ENCODE measurements at regions not wholly inside any gene's neighbourhood (a gene's known extent, or its start where the extent isn't known, plus 50 kb on each side); places are given as distances from the start of the nearest gene placed in this dataset.

- TF ChIP-seq CTCF (IDR thresholded peaks at IDR 0.05 in 2 of 3, conservative IDR thresholded peaks at IDR 0.05 in 1 of 3; ENCODE audit: borderline replicate concordance in 1 of 3, insufficient read depth in 1 of 3, low read depth in 2 of 3, low read length in 2 of 3), result no peak
- no peak for TF ChIP-seq MAX (IDR thresholded peaks at IDR 0.05)
- TF ChIP-seq YY1 (IDR thresholded peaks at IDR 0.05; ENCODE audit: extremely low read depth, insufficient replicate concordance, low read depth, low read length), result no peak
- TF ChIP-seq CEBPB (IDR thresholded peaks at IDR 0.05; ENCODE audit: low read depth), result no peak
- TF ChIP-seq RAD21 (IDR thresholded peaks at IDR 0.05; ENCODE audit: low read depth), result no peak
- no peak for TF ChIP-seq POLR2AphosphoS5 (IDR thresholded peaks at IDR 0.05; ENCODE audit: low read depth, low read length)
- TF ChIP-seq POLR2A (IDR thresholded peaks at IDR 0.05; ENCODE audit: borderline replicate concordance, extremely low read depth, insufficient read depth, insufficient read length), result no peak
- no peak for TF ChIP-seq REST (IDR thresholded peaks at IDR 0.05; ENCODE audit: low read depth)
- TF ChIP-seq SIN3A (IDR thresholded peaks at IDR 0.05; ENCODE audit: low read depth), result no peak
- no peak for TF ChIP-seq JUND (IDR thresholded peaks at IDR 0.05)
- TF ChIP-seq EZH2 (IDR thresholded peaks at IDR 0.05), result no peak
- TF ChIP-seq ZNF274 (IDR thresholded peaks at IDR 0.05; ENCODE audit: low read depth, low read length), result no peak
- TF ChIP-seq EGR1 (IDR thresholded peaks at IDR 0.05; ENCODE audit: low read depth), result no peak
These were observed 312.8 kb upstream of the JAG1 start for GRCh38 chr20:10986586-10986985.
